ENCODE measurements at regions not wholly inside any gene's neighbourhood (a gene's known extent, or its start where the extent isn't known, plus 50 kb on each side); places are given as distances from the start of the nearest gene placed in this dataset.

DNA sequence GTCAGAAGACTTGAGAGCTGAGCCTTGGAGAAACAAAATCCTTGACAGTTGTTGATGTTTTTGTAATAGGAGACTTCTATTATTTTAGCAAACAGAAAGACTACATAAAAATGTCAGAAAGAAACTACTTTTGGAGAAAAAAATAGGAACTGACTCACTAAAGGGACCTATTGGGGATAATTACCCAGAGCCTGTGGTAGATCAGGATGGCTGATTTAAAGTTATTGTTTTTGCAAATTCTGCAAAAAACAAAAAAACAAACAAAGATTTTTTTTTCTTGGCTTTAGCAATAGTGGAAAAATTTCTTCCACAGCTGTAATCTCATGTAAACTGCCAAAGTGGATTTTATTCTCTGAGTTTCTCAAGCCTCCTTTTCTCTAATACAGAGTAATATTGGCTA, 101.5 kb upstream of the SATB1 start:
- TF ChIP-seq CTCF (IDR thresholded peaks at IDR 0.05) (no peak), POLR2A (IDR thresholded peaks at IDR 0.05) (no peak)
